ENCODE measurements at regions not wholly inside any gene's neighbourhood (a gene's known extent, or its start where the extent isn't known, plus 50 kb on each side); places are given as distances from the start of the nearest gene placed in this dataset.

GRCh38 chr3:148451969-148452368 lies 245.7 kb upstream of the AGTR1 start:
- Histone ChIP-seq H3K4me3 (ENCODE audit: low read length in 2 of 2) (no peak overlapping the region), H3K36me3 (ENCODE audit: control insufficient read depth in 1 of 2, insufficient read depth in 2 of 2, low read length in 1 of 2) (no peaks in the 10 kb centered on the region), H3K27me3 (ENCODE audit: control insufficient read depth in 1 of 2, insufficient read depth in 2 of 2, low read length in 1 of 2) (no peaks in the 10 kb centered on the region), H3K27ac (ENCODE audit: low read depth in 1 of 2, low read length in 2 of 2) (no peak overlapping the region), H3K9me3 (ENCODE audit: control insufficient read depth, low read length) (no peaks in the 10 kb centered on the region), H3K4me1 (ENCODE audit: control insufficient read depth in 1 of 2, insufficient read depth in 2 of 2, low read length in 2 of 2) (no peaks in the 10 kb centered on the region)
- ATAC-seq (ENCODE audit: low FRiP score) (no peak), DNase-seq (no peak)
- intact Hi-C loops (cut with DNase I) = no loop called here

GRCh38 chr3:148453781-148454191 lies 243.9 kb upstream of the AGTR1 start:
- Histone ChIP-seq H3K36me3 (ENCODE audit: control insufficient read depth in 1 of 2, insufficient read depth in 2 of 2, low read length in 1 of 2) (no peaks in the 10 kb centered on the region), H3K27ac (ENCODE audit: low read depth in 1 of 2, low read length in 2 of 2) (no peak overlapping the region), H3K27me3 (ENCODE audit: control insufficient read depth in 1 of 2, insufficient read depth in 2 of 2, low read length in 1 of 2) (no peaks in the 10 kb centered on the region), H3K4me3 (ENCODE audit: low read length in 2 of 2) (no peak overlapping the region), H3K9me3 (ENCODE audit: control insufficient read depth, low read length) (no peaks in the 10 kb centered on the region), H3K4me1 (ENCODE audit: control insufficient read depth in 1 of 2, insufficient read depth in 2 of 2, low read length in 2 of 2) (no peaks in the 10 kb centered on the region)
- DNase-seq (no peak), ATAC-seq (ENCODE audit: low FRiP score) (no peak)
- intact Hi-C loops (cut with DNase I) = no loop called here
- 24 to 27% methylated on average over 3 of the region's 3 CpGs for WGBS, 2 donors

- DNase-seq = no peak
- ATAC-seq (ENCODE audit: low FRiP score) = no peak
- no peaks in the 10 kb centered on the region for H3K27me3 ChIP-seq (ENCODE audit: control insufficient read depth in 1 of 2, insufficient read depth in 2 of 2, low read length in 1 of 2)
- H3K9me3 ChIP-seq (ENCODE audit: control insufficient read depth, low read length) = no peaks in the 10 kb centered on the region
- intact Hi-C loops (cut with DNase I) = no loop called here
- H3K27ac ChIP-seq (ENCODE audit: low read depth in 1 of 2, low read length in 2 of 2) = no peak overlapping the region
- H3K4me1 ChIP-seq (ENCODE audit: control insufficient read depth in 1 of 2, insufficient read depth in 2 of 2, low read length in 2 of 2) = no peaks in the 10 kb centered on the region
- 36 to 65% methylated on average over 4 of the region's 4 CpGs for WGBS, 2 donors
- no peaks in the 10 kb centered on the region for H3K36me3 ChIP-seq (ENCODE audit: control insufficient read depth in 1 of 2, insufficient read depth in 2 of 2, low read length in 1 of 2)
- no peak overlapping the region for H3K4me3 ChIP-seq (ENCODE audit: low read length in 2 of 2)
These were observed 242.6 kb upstream of the AGTR1 start for GRCh38 chr3:148455098-148455497.

GRCh38 chr3:148457886-148458285 lies 239.8 kb upstream of the AGTR1 start:
- WGBS, 2 donors = 58 to 75% methylated on average over 1 of the region's 1 CpG
- no peak overlapping the region for H3K4me3 ChIP-seq (ENCODE audit: low read length in 2 of 2)
- no peaks in the 10 kb centered on the region for H3K9me3 ChIP-seq (ENCODE audit: control insufficient read depth, low read length)
- ATAC-seq (ENCODE audit: low FRiP score) = no peak
- H3K27me3 ChIP-seq (ENCODE audit: control insufficient read depth in 1 of 2, insufficient read depth in 2 of 2, low read length in 1 of 2) = no peaks in the 10 kb centered on the region
- no peaks in the 10 kb centered on the region for H3K36me3 ChIP-seq (ENCODE audit: control insufficient read depth in 1 of 2, insufficient read depth in 2 of 2, low read length in 1 of 2)
- H3K27ac ChIP-seq (ENCODE audit: low read depth in 1 of 2, low read length in 2 of 2) = no peak overlapping the region
- H3K4me1 ChIP-seq (ENCODE audit: control insufficient read depth in 1 of 2, insufficient read depth in 2 of 2, low read length in 2 of 2) = no peaks in the 10 kb centered on the region
- intact Hi-C loops (cut with DNase I) = no loop called here
- DNase-seq = no peak

- DNase-seq (no peak), ATAC-seq (ENCODE audit: low FRiP score) (no peak)
- 80 to 85% methylated on average over 1 of the region's 1 CpG for WGBS, 2 donors
- Histone ChIP-seq H3K4me3 (ENCODE audit: low read length in 2 of 2) (no peak overlapping the region), H3K27ac (ENCODE audit: low read depth in 1 of 2, low read length in 2 of 2) (no peak overlapping the region), H3K4me1 (ENCODE audit: control insufficient read depth in 1 of 2, insufficient read depth in 2 of 2, low read length in 2 of 2) (no peaks in the 10 kb centered on the region), H3K27me3 (ENCODE audit: control insufficient read depth in 1 of 2, insufficient read depth in 2 of 2, low read length in 1 of 2) (no peaks in the 10 kb centered on the region), H3K36me3 (ENCODE audit: control insufficient read depth in 1 of 2, insufficient read depth in 2 of 2, low read length in 1 of 2) (no peaks in the 10 kb centered on the region), H3K9me3 (ENCODE audit: control insufficient read depth, low read length) (no peaks in the 10 kb centered on the region)
- intact Hi-C loops (cut with DNase I) = no loop called here
These were observed 237.7 kb upstream of the AGTR1 start for GRCh38 chr3:148459931-148460513.

- Histone ChIP-seq H3K27me3 (ENCODE audit: control insufficient read depth in 1 of 2, insufficient read depth in 2 of 2, low read length in 1 of 2) (no peaks in the 10 kb centered on the region), H3K27ac (ENCODE audit: low read depth in 1 of 2, low read length in 2 of 2) (no peak overlapping the region), H3K36me3 (ENCODE audit: control insufficient read depth in 1 of 2, insufficient read depth in 2 of 2, low read length in 1 of 2) (no peaks in the 10 kb centered on the region), H3K4me3 (ENCODE audit: low read length in 2 of 2) (no peak overlapping the region), H3K9me3 (ENCODE audit: control insufficient read depth, low read length) (no peaks in the 10 kb centered on the region), H3K4me1 (ENCODE audit: control insufficient read depth in 1 of 2, insufficient read depth in 2 of 2, low read length in 2 of 2) (no peaks in the 10 kb centered on the region)
- no peak for ATAC-seq (ENCODE audit: low FRiP score)
- intact Hi-C loops (cut with DNase I) = no loop called here
- no peak for DNase-seq
- 85 to 89% methylated on average over 3 of the region's 3 CpGs for WGBS, 2 donors
These were observed 237.0 kb upstream of the AGTR1 start for GRCh38 chr3:148460686-148461085.

- ATAC-seq (ENCODE audit: low FRiP score) = no peak
- Histone ChIP-seq H3K27ac (ENCODE audit: low read depth in 1 of 2, low read length in 2 of 2) (no peak overlapping the region), H3K27me3 (ENCODE audit: control insufficient read depth in 1 of 2, insufficient read depth in 2 of 2, low read length in 1 of 2) (no peaks in the 10 kb centered on the region), H3K4me1 (ENCODE audit: control insufficient read depth in 1 of 2, insufficient read depth in 2 of 2, low read length in 2 of 2) (no peaks in the 10 kb centered on the region), H3K36me3 (ENCODE audit: control insufficient read depth in 1 of 2, insufficient read depth in 2 of 2, low read length in 1 of 2) (no peaks in the 10 kb centered on the region), H3K4me3 (ENCODE audit: low read length in 2 of 2) (no peak overlapping the region), H3K9me3 (ENCODE audit: control insufficient read depth, low read length) (no peaks in the 10 kb centered on the region)
- intact Hi-C loops (cut with DNase I) = no loop called here
- WGBS, 2 donors = 27 to 53% methylated on average over 2 of the region's 2 CpGs
- DNase-seq = no peak
These were observed 233.5 kb upstream of the AGTR1 start for GRCh38 chr3:148464246-148464645.

- intact Hi-C loops (cut with DNase I) = no loop called here
- Histone ChIP-seq H3K4me3 (ENCODE audit: low read length in 2 of 2) (no peak overlapping the region), H3K9me3 (ENCODE audit: control insufficient read depth, low read length) (no peaks in the 10 kb centered on the region), H3K36me3 (ENCODE audit: control insufficient read depth in 1 of 2, insufficient read depth in 2 of 2, low read length in 1 of 2) (no peaks in the 10 kb centered on the region), H3K4me1 (ENCODE audit: control insufficient read depth in 1 of 2, insufficient read depth in 2 of 2, low read length in 2 of 2) (no peaks in the 10 kb centered on the region), H3K27ac (ENCODE audit: low read depth in 1 of 2, low read length in 2 of 2) (no peak overlapping the region), H3K27me3 (ENCODE audit: control insufficient read depth in 1 of 2, insufficient read depth in 2 of 2, low read length in 1 of 2) (no peaks in the 10 kb centered on the region)
- ATAC-seq (ENCODE audit: low FRiP score) (no peak), DNase-seq (no peak)
- WGBS, 2 donors = 14 to 29% methylated on average over 2 of the region's 2 CpGs
These were observed 231.6 kb upstream of the AGTR1 start for GRCh38 chr3:148466143-148466542.

GRCh38 chr3:148466980-148467740 lies 230.5 kb upstream of the AGTR1 start:
- no peaks in the 10 kb centered on the region for H3K4me1 ChIP-seq (ENCODE audit: control insufficient read depth in 1 of 2, insufficient read depth in 2 of 2, low read length in 2 of 2)
- no peak overlapping the region for H3K4me3 ChIP-seq (ENCODE audit: low read length in 2 of 2)
- H3K27me3 ChIP-seq (ENCODE audit: control insufficient read depth in 1 of 2, insufficient read depth in 2 of 2, low read length in 1 of 2) = no peaks in the 10 kb centered on the region
- no peak overlapping the region for H3K27ac ChIP-seq (ENCODE audit: low read depth in 1 of 2, low read length in 2 of 2)
- no peaks in the 10 kb centered on the region for H3K36me3 ChIP-seq (ENCODE audit: control insufficient read depth in 1 of 2, insufficient read depth in 2 of 2, low read length in 1 of 2)
- ATAC-seq (ENCODE audit: low FRiP score) (no peak), DNase-seq (no peak)
- no peaks in the 10 kb centered on the region for H3K9me3 ChIP-seq (ENCODE audit: control insufficient read depth, low read length)
- intact Hi-C loops (cut with DNase I) = no loop called here
